ENCODE measurements at regions not wholly inside any gene's neighbourhood (a gene's known extent, or its start where the extent isn't known, plus 50 kb on each side); places are given as distances from the start of the nearest gene placed in this dataset.
A peak's percentile ranks its signal among the peaks of the same experiment; 100 is the strongest.
"Not testable (repeated sequence)": the region's sequence is repeated elsewhere in the genome, so short reads cannot be mapped to it uniquely, and the experiment has no call there.

- no peak for DNase-seq
Observed at GRCh38 chr10:123270806-123271205, 116.6 kb downstream of the BUB3 start.

- DNase-seq = no peak
Observed at GRCh38 chr10:123272171-123272570, 118.0 kb downstream of the BUB3 start.

GRCh38 chr10:123274306-123275135 lies 120.3 kb downstream of the BUB3 start:
- DNase-seq = no peak

GRCh38 chr10:123275136-123275564 lies 120.9 kb downstream of the BUB3 start:
- DNase-seq = no peak

- no peak for DNase-seq
Observed at GRCh38 chr10:123278445-123278844, 124.2 kb downstream of the BUB3 start.

GRCh38 chr10:123283371-123283770 lies 129.2 kb downstream of the BUB3 start:
- DNase-seq = not testable (repeated sequence)

- no peak for DNase-seq
Observed at GRCh38 chr10:123284022-123284421, 129.8 kb downstream of the BUB3 start.

GRCh38 chr10:123287594-123288247 lies 133.5 kb downstream of the BUB3 start:
- DNase-seq = peak; percentile 54 to 61

GRCh38 chr10:123289432-123289831 lies 135.2 kb downstream of the BUB3 start:
- no peak for DNase-seq

- DNase-seq = no peak
Observed at GRCh38 chr10:123294109-123294508, 139.9 kb downstream of the BUB3 start.

GRCh38 chr10:123294886-123295285 lies 140.7 kb downstream of the BUB3 start:
- no peak for DNase-seq

- no peak for DNase-seq
Observed at GRCh38 chr10:123295644-123296043, 141.4 kb downstream of the BUB3 start.

GRCh38 chr10:123297175-123297574 lies 143.0 kb downstream of the BUB3 start:
- peak; percentile 36 for DNase-seq

GRCh38 chr10:123298583-123298982 lies 144.4 kb downstream of the BUB3 start:
- DNase-seq = no peak

GRCh38 chr10:123299598-123299997 lies 145.4 kb downstream of the BUB3 start:
- DNase-seq = no peak

GRCh38 chr10:123301077-123301857 lies 147.1 kb downstream of the BUB3 start:
- DNase-seq = peak; percentile 31 to 67

- DNase-seq = no peak
Observed at GRCh38 chr10:123303581-123304337, 149.6 kb downstream of the BUB3 start.

GRCh38 chr10:123305671-123306070 lies 151.5 kb downstream of the BUB3 start:
- no peak for DNase-seq

- DNase-seq = no peak
Observed at GRCh38 chr10:123306290-123306689, 152.1 kb downstream of the BUB3 start.

GRCh38 chr10:123309731-123310130 lies 155.5 kb downstream of the BUB3 start:
- peak; percentile 94 to 96 for DNase-seq

- no peak for DNase-seq
Observed at GRCh38 chr10:123316776-123317175, 162.6 kb downstream of the BUB3 start.

- no peak for DNase-seq
Observed at GRCh38 chr10:123318516-123318915, 164.3 kb downstream of the BUB3 start.
